ENCODE measurements at regions not wholly inside any gene's neighbourhood (a gene's known extent, or its start where the extent isn't known, plus 50 kb on each side); places are given as distances from the start of the nearest gene placed in this dataset.

- Mint-ChIP-seq H3K4me1 (ENCODE audit: low read depth) (no peaks in the 10 kb centered on the region), H3K27me3 (ENCODE audit: low read depth) (peaks cover 3% of the 10 kb centered on the region), H3K27ac (ENCODE audit: unreplicated experiment) (no peak overlapping the region), H3K36me3 (ENCODE audit: low read depth) (no peaks in the 10 kb centered on the region), H3K4me3 (ENCODE audit: unreplicated experiment) (no peak overlapping the region), H3K9me3 (ENCODE audit: low read depth) (no peaks in the 10 kb centered on the region)
- TF ChIP-seq CTCF (IDR thresholded peaks at IDR 0.05), result no peak
- no peak for DNase-seq (ENCODE audit: low spot score)
Observed at GRCh38 chr5:164671640-164672039, 1166.2 kb downstream of the MAT2B start.

- no peaks in the 10 kb centered on the region for H3K4me1 Mint-ChIP-seq (ENCODE audit: low read depth)
- no peak overlapping the region for H3K4me3 Mint-ChIP-seq (ENCODE audit: unreplicated experiment)
- no peak for DNase-seq (ENCODE audit: low spot score)
- H3K36me3 Mint-ChIP-seq (ENCODE audit: low read depth), result no peaks in the 10 kb centered on the region
- no peak overlapping the region for H3K27ac Mint-ChIP-seq (ENCODE audit: unreplicated experiment)
- TF ChIP-seq CTCF (IDR thresholded peaks at IDR 0.05), result no peak
- H3K9me3 Mint-ChIP-seq (ENCODE audit: low read depth), result peaks cover 1% of the 10 kb centered on the region
- H3K27me3 Mint-ChIP-seq (ENCODE audit: low read depth), result peaks cover 3% of the 10 kb centered on the region
Observed at GRCh38 chr5:164672205-164672604, 1166.8 kb downstream of the MAT2B start.

- Mint-ChIP-seq H3K4me3 (ENCODE audit: unreplicated experiment) (no peak overlapping the region), H3K9me3 (ENCODE audit: low read depth) (peaks cover 8% of the 10 kb centered on the region), H3K27me3 (ENCODE audit: low read depth) (peaks cover 3% of the 10 kb centered on the region), H3K4me1 (ENCODE audit: low read depth) (no peaks in the 10 kb centered on the region), H3K36me3 (ENCODE audit: low read depth) (no peaks in the 10 kb centered on the region), H3K27ac (ENCODE audit: unreplicated experiment) (no peak overlapping the region)
- no peak for DNase-seq (ENCODE audit: low spot score)
- TF ChIP-seq CTCF (IDR thresholded peaks at IDR 0.05), result peak; percentile 68
Observed at GRCh38 chr5:164672931-164673694, 1167.7 kb downstream of the MAT2B start.

- TF ChIP-seq CTCF (IDR thresholded peaks at IDR 0.05), result no peak
- Mint-ChIP-seq H3K9me3 (ENCODE audit: low read depth) (peaks cover 8% of the 10 kb centered on the region), H3K36me3 (ENCODE audit: low read depth) (no peaks in the 10 kb centered on the region), H3K27me3 (ENCODE audit: low read depth) (peaks cover 1% of the 10 kb centered on the region), H3K27ac (ENCODE audit: unreplicated experiment) (no peak overlapping the region), H3K4me3 (ENCODE audit: unreplicated experiment) (no peak overlapping the region), H3K4me1 (ENCODE audit: low read depth) (no peaks in the 10 kb centered on the region)
- DNase-seq (ENCODE audit: low spot score), result no peak
Observed at GRCh38 chr5:164679461-164679860, 1174.0 kb downstream of the MAT2B start.

GRCh38 chr5:164680216-164680615, 1174.8 kb downstream of the MAT2B start:
- no peak for TF ChIP-seq CTCF (IDR thresholded peaks at IDR 0.05)
- H3K9me3 Mint-ChIP-seq (ENCODE audit: low read depth), result peaks cover 8% of the 10 kb centered on the region
- H3K4me1 Mint-ChIP-seq (ENCODE audit: low read depth), result no peaks in the 10 kb centered on the region
- H3K27ac Mint-ChIP-seq (ENCODE audit: unreplicated experiment), result no peak overlapping the region
- no peak for DNase-seq (ENCODE audit: low spot score)
- no peaks in the 10 kb centered on the region for H3K36me3 Mint-ChIP-seq (ENCODE audit: low read depth)
- H3K27me3 Mint-ChIP-seq (ENCODE audit: low read depth), result peaks cover 1% of the 10 kb centered on the region
- H3K4me3 Mint-ChIP-seq (ENCODE audit: unreplicated experiment), result no peak overlapping the region
